Lung (tissue), 11 donors: ENCODE measurements at regions not wholly inside any gene's neighbourhood (a gene's known extent, or its start where the extent isn't known, plus 50 kb on each side); places are given as distances from the start of the nearest gene placed in this dataset.
A peak's percentile ranks its signal among the peaks of the same experiment; 100 is the strongest.

Experiments used
- ATAC-seq: fragments of 200-7000 bp; cut with Tn5 transposase; one replicate; pipeline ENCODE4 v1.9.1; 2020; ENCODE audit warnings: moderate number of reproducible peaks; ENCODE audit not compliant: insufficient read depth, low FRiP score
- DNase-seq, 3 donors: peaks; one replicate each; pipeline ENCODE4 v3.0.0-alpha.2; 2013 to 2017
- H3K27ac ChIP-seq, 2 donors: one replicate each; pipeline ENCODE4 v1.5.1; 2013; ENCODE audit warnings: mild to moderate bottlenecking in 2 of 2, moderate library complexity in 2 of 2, control low read depth in 1 of 2, inconsistent platforms in 1 of 2, low read depth in 1 of 2, low read length in 1 of 2
- H3K27me3 ChIP-seq, 3 donors: one replicate each; pipeline ENCODE4 v1.5.1; 2013; ENCODE audit warnings: low read length in 2 of 3; ENCODE audit not compliant: control insufficient read depth in 3 of 3, insufficient read depth in 3 of 3
- H3K36me3 ChIP-seq, 4 donors: one replicate each; pipeline ENCODE4 v1.5.1; 2013; ENCODE audit warnings: low read length in 4 of 4, mild to moderate bottlenecking in 1 of 4, moderate library complexity in 1 of 4; ENCODE audit not compliant: control insufficient read depth in 4 of 4, insufficient read depth in 4 of 4
- H3K4me1 ChIP-seq, 5 donors: one replicate each; pipeline ENCODE4 v1.5.1; 2013; ENCODE audit warnings: low read length in 5 of 5, mild to moderate bottlenecking in 2 of 5, moderate library complexity in 1 of 5; ENCODE audit not compliant: control insufficient read depth in 5 of 5, insufficient read depth in 5 of 5
- H3K4me3 ChIP-seq: one replicate; pipeline ENCODE4 v1.5.1; 2013; ENCODE audit warnings: mild to moderate bottlenecking, control low read depth, moderate library complexity
- H3K9ac ChIP-seq, 2 donors: one replicate each; pipeline ENCODE4 v1.5.1; 2013; ENCODE audit warnings: low read length in 2 of 2, control low read depth in 1 of 2; ENCODE audit not compliant: insufficient read depth in 1 of 2
- H3K9me3 ChIP-seq, 4 donors: one replicate each; pipeline ENCODE4 v1.5.1; 2013; ENCODE audit warnings: low read length in 3 of 4, mild to moderate bottlenecking in 1 of 4, moderate library complexity in 1 of 4; ENCODE audit not compliant: control insufficient read depth in 4 of 4, insufficient read depth in 3 of 4
- WGBS, 2 donors: extraction: QIAGEN DNeasy Blood & Tissue Kit; methylation state at CpG; one replicate each; pipeline ENCODE4 v1.1.7; 2013; 5-methylcytosine and 5-hydroxymethylcytosine counted together
- TF ChIP-seq, protein P1 (sequence below): IDR thresholded peaks from 2 replicates; pipeline ENCODE4 v1.5.1; 2012; ENCODE audit warnings: mild to moderate bottlenecking; ENCODE audit errors: control extremely low read depth, extremely low read depth
- donor health status: control.
- donor health status: control.
- donor health status: Bipolar disorder and iron deficiency.
- donor health status: healthy.
- donor health status: DM: yes; HTN: yes; CAD: no.

DNA sequence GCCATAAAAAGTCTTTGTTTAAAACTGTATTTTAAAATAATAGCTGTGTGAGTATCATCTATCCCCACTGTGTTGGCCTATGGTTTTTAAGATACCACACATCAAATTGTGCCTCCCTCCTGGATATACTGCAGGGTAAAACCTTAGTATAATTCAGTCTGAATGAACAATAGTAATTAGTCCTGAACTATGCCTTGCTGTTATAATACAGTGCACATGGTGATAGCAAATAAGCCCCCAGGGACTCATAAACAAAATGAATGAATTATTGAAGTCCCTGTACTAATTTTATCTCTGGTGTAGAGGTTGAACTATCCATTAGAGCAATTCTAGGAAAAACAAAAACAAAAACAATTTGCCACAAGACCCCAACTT, 142.7 kb upstream of the ADAMTSL1 start:
- H3K27me3 ChIP-seq, result no peaks in the 10 kb centered on the region
- H3K27ac ChIP-seq, result no peak overlapping the region
- ATAC-seq (no peak), DNase-seq (peak in 1 of 3 donors; percentile 33)
- H3K9me3 ChIP-seq, result no peaks in the 10 kb centered on the region
- no peak overlapping the region for H3K9ac ChIP-seq
- TF ChIP-seq, protein P1, sequence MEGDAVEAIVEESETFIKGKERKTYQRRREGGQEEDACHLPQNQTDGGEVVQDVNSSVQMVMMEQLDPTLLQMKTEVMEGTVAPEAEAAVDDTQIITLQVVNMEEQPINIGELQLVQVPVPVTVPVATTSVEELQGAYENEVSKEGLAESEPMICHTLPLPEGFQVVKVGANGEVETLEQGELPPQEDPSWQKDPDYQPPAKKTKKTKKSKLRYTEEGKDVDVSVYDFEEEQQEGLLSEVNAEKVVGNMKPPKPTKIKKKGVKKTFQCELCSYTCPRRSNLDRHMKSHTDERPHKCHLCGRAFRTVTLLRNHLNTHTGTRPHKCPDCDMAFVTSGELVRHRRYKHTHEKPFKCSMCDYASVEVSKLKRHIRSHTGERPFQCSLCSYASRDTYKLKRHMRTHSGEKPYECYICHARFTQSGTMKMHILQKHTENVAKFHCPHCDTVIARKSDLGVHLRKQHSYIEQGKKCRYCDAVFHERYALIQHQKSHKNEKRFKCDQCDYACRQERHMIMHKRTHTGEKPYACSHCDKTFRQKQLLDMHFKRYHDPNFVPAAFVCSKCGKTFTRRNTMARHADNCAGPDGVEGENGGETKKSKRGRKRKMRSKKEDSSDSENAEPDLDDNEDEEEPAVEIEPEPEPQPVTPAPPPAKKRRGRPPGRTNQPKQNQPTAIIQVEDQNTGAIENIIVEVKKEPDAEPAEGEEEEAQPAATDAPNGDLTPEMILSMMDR, result no peak
- no peak overlapping the region for H3K4me3 ChIP-seq
- H3K36me3 ChIP-seq, result no peaks in the 10 kb centered on the region
- H3K4me1 ChIP-seq, result peaks cover 0 to 31% (median 10%) of the 10 kb centered on the region in 5 donors

- Histone ChIP-seq H3K9me3 (no peaks in the 10 kb centered on the region), H3K9ac (no peak overlapping the region), H3K27me3 (no peaks in the 10 kb centered on the region), H3K36me3 (no peaks in the 10 kb centered on the region), H3K4me1 (peaks cover 0 to 31% (median 10%) of the 10 kb centered on the region in 5 donors), H3K4me3 (no peak overlapping the region), H3K27ac (no peak overlapping the region)
- TF ChIP-seq, protein P1, result no peak
- ATAC-seq (no peak), DNase-seq (peak; percentile 25 to 91 (median 84))
- WGBS, 2 donors, result 31 to 50% methylated on average over 1 of the region's 1 CpG
Measured at GRCh38 chr9:18331808-18332209, 142.1 kb upstream of the ADAMTSL1 start.

DNA sequence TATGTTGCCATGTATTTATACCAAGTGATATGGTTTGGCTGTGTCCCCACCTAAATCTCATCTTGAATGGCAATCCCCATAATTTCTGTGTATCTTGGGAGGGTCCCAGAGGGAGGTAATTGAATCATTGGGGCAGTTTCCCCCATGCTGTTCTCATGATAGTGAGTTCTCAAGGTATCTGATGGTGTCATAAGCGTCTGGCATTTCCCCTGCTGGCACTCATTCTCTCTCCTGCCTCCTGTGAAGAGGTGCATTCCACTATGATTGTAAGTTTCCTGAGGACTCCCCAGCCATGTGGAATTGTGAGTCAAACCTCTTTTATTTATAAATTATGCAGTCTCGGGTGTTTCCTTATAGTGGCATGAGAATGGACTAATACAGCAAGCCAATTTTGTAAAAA, 140.8 kb upstream of the ADAMTSL1 start:
- H3K9ac ChIP-seq, result no peak overlapping the region
- TF ChIP-seq, protein P1, result no peak
- H3K4me1 ChIP-seq, result peaks cover 0 to 31% (median 10%) of the 10 kb centered on the region in 5 donors
- no peaks in the 10 kb centered on the region for H3K9me3 ChIP-seq
- no peak overlapping the region for H3K27ac ChIP-seq
- ATAC-seq, result no peak
- no peak for DNase-seq
- H3K4me3 ChIP-seq, result no peak overlapping the region
- 74 to 76% methylated on average over 2 of the region's 2 CpGs for WGBS, 2 donors
- no peaks in the 10 kb centered on the region for H3K27me3 ChIP-seq
- H3K36me3 ChIP-seq, result no peaks in the 10 kb centered on the region

DNA sequence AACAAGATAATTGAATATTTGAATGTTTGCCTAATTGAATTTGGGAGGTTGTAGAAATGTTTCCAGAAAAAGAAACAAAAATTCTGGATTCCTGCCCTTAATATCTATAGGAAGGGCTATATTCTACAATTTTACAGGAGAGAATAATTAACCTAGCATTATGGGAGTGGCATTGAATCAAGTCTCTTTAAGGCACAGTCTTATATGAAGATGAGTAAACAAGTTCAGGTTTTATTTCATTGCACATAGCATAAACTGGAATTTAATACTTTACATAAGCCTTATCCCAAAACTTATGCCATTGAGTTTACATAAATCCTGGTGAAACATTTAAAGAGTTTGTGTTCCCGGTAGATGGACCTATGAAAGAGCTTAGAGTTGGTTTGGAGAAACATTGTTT, 138.1 kb upstream of the ADAMTSL1 start:
- Histone ChIP-seq H3K4me1 (peaks cover 0 to 22% (median 10%) of the 10 kb centered on the region in 5 donors), H3K4me3 (no peak overlapping the region), H3K9ac (no peak overlapping the region), H3K9me3 (no peaks in the 10 kb centered on the region), H3K36me3 (no peaks in the 10 kb centered on the region), H3K27me3 (no peaks in the 10 kb centered on the region), H3K27ac (no peak overlapping the region)
- DNase-seq, result no peak
- TF ChIP-seq, protein P1, result no peak
- ATAC-seq, result no peak
- WGBS, 2 donors, result 91 to 94% methylated on average over 1 of the region's 1 CpG
